GM21723 (cell line): ENCODE measurements at regions not wholly inside any gene's neighbourhood (a gene's known extent, or its start where the extent isn't known, plus 50 kb on each side); places are given as distances from the start of the nearest gene placed in this dataset.
"Not testable (repeated sequence)": the region's sequence is repeated elsewhere in the genome, so short reads cannot be mapped to it uniquely, and the experiment has no call there.

Source experiments
- ATAC-seq: cut with Tn5 transposase; IDR thresholded peaks from one replicate; pipeline ENCODE4 v1.9.1; 2021; ENCODE audit warnings: mild to moderate bottlenecking, moderate library complexity; ENCODE audit not compliant: unreplicated experiment

- not testable (repeated sequence) for ATAC-seq
Observed at GRCh38 chr7:82499546-82499945, 56.0 kb upstream of the CACNA2D1 start.

GRCh38 chr7:82494420-82494819 is 50.8 kb upstream of the CACNA2D1 start:
- ATAC-seq: no peak
